Activated T-cell treated with anti-CD3 and anti-CD28 coated beads, Interleukin-2, amount 50 U/mL, for 1 hour (primary cell): ENCODE measurements at regions not wholly inside any gene's neighbourhood (a gene's known extent, or its start where the extent isn't known, plus 50 kb on each side); places are given as distances from the start of the nearest gene placed in this dataset.

Experiments
- DNase-seq: peaks from one replicate; pipeline ENCODE4 v3.0.0-alpha.2; 2020

- DNase-seq = no peak
Observed at GRCh38 chr2:19711470-19712372, 190.1 kb downstream of the TTC32 start.

GRCh38 chr2:19710230-19710629 is 191.6 kb downstream of the TTC32 start:
- no peak for DNase-seq

- no peak for DNase-seq
Observed at GRCh38 chr2:19709553-19709952, 192.2 kb downstream of the TTC32 start.

DNA sequence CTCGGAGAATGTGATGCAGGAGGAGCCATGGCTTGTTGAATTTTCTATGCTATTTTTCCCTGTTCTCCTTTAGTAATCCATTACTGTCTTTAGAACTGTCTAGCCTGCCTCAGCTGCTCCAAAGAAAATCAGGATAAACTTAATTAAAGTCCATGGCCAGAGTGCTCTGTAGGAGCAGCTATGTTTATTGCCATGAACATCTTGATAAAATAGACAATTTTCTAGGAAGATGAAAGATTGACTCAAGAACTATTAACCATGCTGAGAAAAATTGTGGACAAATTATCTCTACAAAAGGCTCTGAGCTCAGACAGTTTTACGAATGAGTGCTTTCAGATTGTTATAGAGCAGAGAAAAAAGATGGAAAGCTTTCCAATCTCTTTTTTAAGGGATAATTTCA is 193.0 kb downstream of the TTC32 start:
- DNase-seq = no peak

GRCh38 chr2:19706332-19706731 is 195.5 kb downstream of the TTC32 start:
- DNase-seq = no peak

DNA sequence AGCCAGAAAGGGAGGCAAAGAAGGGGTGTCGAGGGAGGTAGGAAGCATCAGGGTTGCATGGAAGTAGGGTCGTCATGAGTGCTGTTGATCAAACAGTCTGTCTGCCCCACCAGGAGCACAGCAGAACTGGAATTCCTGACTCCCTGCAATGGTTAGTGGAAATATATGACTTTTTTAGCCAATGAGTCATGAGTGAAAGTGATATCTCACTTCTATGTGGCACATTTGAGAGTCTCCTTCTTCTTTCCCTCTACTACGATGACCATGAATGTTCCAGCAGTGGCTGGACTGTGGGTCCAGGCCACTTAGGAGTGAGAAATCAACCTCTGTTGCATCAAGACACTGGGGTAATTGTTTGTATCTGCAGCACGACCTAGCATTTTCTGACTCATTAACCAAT is 199.5 kb downstream of the TTC32 start:
- no peak for DNase-seq

- DNase-seq = no peak
Observed at GRCh38 chr2:19700861-19701585, 200.8 kb downstream of the TTC32 start.

- DNase-seq = no peak
Observed at GRCh38 chr2:19697131-19697530, 204.7 kb downstream of the TTC32 start.

DNA sequence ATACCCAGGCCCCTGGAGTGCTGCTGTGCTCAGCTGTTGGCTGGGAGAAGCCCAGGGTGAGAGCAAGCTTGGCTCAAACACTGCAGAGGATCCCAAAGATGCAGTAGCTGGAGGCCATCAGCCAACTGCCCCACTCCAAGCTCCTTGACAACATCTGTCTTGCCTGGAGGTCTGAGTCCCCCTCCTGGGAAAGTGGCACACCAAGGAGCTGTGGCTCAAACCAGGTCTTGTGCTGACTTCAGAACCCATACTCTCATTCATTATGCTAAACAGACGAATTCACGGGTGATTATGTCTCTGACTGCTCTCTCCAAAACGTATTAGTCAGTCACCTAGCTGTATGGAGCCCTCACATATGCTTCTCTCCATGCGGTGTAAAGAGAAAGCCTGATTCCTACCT is 206.1 kb downstream of the TTC32 start:
- no peak for DNase-seq

- DNase-seq = no peak
Observed at GRCh38 chr2:19691892-19692291, 209.9 kb downstream of the TTC32 start.

GRCh38 chr2:19690429-19690828 is 211.4 kb downstream of the TTC32 start:
- no peak for DNase-seq

DNA sequence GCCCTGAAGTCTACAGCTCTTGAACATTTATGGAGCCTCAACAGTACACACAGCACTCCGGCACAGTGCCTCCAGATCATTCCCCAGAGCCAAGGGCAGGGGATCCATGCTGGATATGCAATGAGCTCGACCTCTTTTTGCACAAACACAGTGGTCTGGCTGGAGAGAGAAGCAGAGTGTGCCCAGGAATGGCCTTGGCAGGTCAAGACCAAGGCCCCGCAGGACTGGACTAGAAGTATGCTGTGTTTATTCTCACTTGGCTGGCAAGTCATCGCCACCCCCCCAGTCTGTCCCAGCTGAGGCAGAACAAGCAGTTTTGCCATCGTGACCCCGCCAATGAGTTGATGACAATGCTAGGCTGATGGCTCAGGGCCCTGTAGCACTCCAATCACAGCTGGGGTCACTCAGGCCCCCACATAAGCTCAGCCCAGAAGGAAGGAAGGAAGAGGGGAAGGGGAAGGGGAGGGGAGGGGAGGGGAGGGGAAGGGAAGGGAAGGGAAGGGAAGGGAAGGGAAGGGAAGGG is 212.1 kb downstream of the TTC32 start:
- no peak for DNase-seq

DNA sequence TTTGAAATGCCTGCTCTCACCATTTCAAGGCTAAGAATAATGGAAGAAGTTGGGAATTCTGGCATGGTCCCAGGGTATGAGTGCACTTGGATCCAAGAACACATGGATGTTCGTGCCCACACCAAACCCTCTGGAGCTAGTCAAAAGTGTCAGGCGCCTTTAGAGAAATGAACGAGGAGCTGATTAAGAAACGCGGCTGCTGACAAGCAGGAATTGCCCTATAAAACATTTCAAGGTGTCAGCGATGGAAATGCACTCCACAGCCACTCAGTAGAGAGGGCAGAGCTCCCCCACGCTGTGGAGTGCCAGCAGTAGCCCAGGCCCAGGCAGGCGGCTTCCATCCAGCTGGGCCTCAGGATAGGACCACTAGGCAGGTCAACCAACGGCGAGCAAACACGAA is 213.7 kb downstream of the TTC32 start:
- DNase-seq = no peak

- DNase-seq = no peak
Observed at GRCh38 chr2:19687017-19687659, 214.6 kb downstream of the TTC32 start.

DNA sequence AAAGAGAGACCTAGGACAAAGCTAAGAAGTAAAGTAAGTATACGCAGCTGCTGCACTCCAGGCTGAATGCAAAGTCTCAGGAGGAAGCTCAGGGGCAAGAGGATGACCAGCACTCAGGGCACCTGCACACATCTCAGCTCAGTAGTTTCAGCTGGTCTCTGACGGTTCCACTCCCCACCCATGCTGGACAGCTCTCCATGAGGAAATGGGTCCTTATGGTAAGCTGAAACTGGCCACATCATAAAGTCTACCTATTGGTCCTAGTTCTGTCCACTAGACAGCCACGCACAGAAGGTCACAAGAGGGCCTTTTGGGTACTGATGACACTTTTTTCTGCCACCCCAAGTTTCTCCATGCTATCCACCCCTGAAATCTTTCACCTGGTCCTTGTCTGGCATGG is 215.3 kb downstream of the TTC32 start:
- no peak for DNase-seq

DNA sequence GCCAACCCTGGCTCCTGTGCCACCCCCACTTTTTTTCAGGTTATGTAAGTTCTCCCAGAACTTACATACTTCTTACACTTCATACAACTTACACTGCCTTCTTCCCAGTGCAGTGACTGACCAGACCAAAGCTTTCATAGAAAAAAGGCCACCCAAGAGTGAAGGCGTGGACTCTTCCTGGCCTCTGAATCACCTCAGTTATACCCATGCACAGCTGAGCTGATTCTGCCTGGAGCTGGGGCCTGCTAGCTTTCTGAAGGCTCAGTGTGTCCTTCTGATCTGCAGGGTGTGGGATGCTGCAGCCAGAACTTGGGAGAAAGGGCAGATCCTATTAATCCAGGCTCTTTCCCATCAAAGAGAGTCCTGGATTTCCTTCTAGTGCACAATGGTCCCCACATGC is 216.1 kb downstream of the TTC32 start:
- no peak for DNase-seq

GRCh38 chr2:19684516-19684915 is 217.3 kb downstream of the TTC32 start:
- DNase-seq = no peak

- no peak for DNase-seq
Observed at GRCh38 chr2:19683556-19683955, 218.2 kb downstream of the TTC32 start.

- no peak for DNase-seq
Observed at GRCh38 chr2:19682493-19682892, 219.3 kb downstream of the TTC32 start.

GRCh38 chr2:19677825-19678518 is 223.8 kb downstream of the TTC32 start:
- no peak for DNase-seq

DNA sequence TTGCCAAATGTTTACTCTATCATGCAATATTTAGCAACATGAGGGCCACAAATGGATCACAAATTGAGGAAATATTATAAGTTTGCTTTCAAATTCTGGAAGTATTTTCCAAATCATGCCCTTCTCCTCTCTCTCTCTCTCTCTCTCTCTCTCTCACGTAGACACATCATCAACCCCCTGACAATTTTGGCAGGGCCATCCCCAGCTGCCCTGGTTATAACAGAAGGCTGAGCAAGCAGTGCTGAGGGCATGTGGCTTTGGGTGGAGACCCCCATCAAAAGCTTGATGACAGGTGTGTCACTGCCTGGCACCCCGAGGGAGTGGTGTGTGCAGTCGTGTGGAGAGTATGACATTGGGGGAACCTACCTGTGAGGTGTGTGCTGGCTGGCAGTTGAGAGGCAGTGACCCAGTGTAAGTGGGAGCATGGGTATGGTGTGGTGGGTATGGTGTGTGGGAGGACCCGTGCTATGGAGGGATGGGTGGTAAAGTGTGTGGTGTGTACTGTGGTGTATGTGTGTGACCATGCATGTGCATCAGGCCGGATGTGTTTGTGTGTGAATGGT is 224.5 kb downstream of the TTC32 start:
- DNase-seq = no peak

- DNase-seq = no peak
Observed at GRCh38 chr2:19676770-19677169, 225.0 kb downstream of the TTC32 start.
